ENCODE measurements at regions not wholly inside any gene's neighbourhood (a gene's known extent, or its start where the extent isn't known, plus 50 kb on each side); places are given as distances from the start of the nearest gene placed in this dataset.

DNA sequence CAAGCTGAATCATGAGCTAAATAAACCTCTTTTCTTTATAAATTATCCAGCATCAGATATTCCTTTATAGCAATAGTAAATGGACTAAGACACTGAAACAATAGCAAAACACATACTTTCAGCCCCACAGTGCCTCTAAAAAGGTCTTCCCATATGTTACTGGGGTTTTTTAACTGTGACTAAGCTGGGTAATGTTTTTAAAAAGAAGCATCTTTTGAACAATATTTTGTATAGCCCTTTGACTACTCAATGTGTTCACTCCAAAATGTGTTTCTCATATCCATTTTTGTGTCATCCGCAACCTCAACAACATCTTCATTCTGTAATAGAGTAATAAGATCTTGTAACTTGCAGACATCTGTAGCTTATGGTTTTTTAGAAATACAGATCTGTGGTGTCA lies 218.7 kb upstream of the S100G start:
- CTCF ChIA-PET: interaction anchor here (1.7 kb wide), 1 partner anchor 13 kb away, joined by 6 read pairs; no protein-coding TSS in a partner anchor
- POLR2A ChIA-PET: no interaction called here
- no peak overlapping the region for H3K27ac Mint-ChIP-seq
- no peaks in the 10 kb centered on the region for H3K27me3 Mint-ChIP-seq
- DNase-seq: no peak
- H3K4me3 Mint-ChIP-seq: no peak overlapping the region
- peaks cover 8% of the 10 kb centered on the region for H3K4me1 Mint-ChIP-seq (ENCODE audit: low read depth)
- H3K9me3 Mint-ChIP-seq: no peaks in the 10 kb centered on the region
- no peaks in the 10 kb centered on the region for H3K36me3 Mint-ChIP-seq
- intact Hi-C loops (cut with micrococcal nuclease): no loop called here

DNA sequence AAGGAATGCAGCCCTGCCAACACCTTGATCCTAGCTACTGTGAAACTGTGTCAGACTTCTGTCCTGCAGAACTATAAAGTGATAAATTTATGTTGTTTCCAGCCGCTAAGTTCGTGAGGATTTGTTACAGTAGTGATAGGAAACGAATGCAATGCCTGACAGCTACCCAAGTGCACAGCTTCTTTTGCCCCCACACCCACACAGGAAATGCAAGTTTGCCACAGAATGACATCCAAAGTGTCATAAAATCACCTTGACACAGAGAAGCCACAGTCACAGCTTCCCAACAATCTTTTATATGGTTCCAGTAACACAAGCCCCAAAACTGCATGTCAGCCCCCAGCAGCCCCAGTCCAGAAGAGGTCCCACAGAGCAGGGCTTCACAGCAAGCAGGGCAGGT lies 216.9 kb upstream of the S100G start:
- peaks cover 8% of the 10 kb centered on the region for H3K4me1 Mint-ChIP-seq (ENCODE audit: low read depth)
- H3K9me3 Mint-ChIP-seq: no peaks in the 10 kb centered on the region
- ChIA-PET POLR2A (no interaction called here), CTCF (no interaction called here)
- H3K36me3 Mint-ChIP-seq: no peaks in the 10 kb centered on the region
- intact Hi-C loops (cut with micrococcal nuclease): no loop called here
- H3K4me3 Mint-ChIP-seq: peak overlapping the region; percentile 16
- no peaks in the 10 kb centered on the region for H3K27me3 Mint-ChIP-seq
- DNase-seq: peak; percentile 22
- no peak overlapping the region for H3K27ac Mint-ChIP-seq

- ChIA-PET POLR2A (no interaction called here), CTCF (interaction anchor here (0.9 to 2.4 kb wide), 4 partner anchors 10 to 261 kb away, joined by 3 to 13 read pairs (median 10); no protein-coding TSS in a partner anchor)
- DNase-seq: no peak
- H3K4me1 Mint-ChIP-seq (ENCODE audit: low read depth): peaks cover 8% of the 10 kb centered on the region
- intact Hi-C loops (cut with micrococcal nuclease): loop anchor here (5.0 kb wide), 1 partner anchor 748 kb away; no protein-coding TSS in a partner anchor
- no peaks in the 10 kb centered on the region for H3K27me3 Mint-ChIP-seq
- no peaks in the 10 kb centered on the region for H3K9me3 Mint-ChIP-seq
- no peaks in the 10 kb centered on the region for H3K36me3 Mint-ChIP-seq
- H3K27ac Mint-ChIP-seq: no peak overlapping the region
- H3K4me3 Mint-ChIP-seq: no peak overlapping the region
Observed at GRCh38 chrX:16435399-16435986, 214.5 kb upstream of the S100G start.

GRCh38 chrX:16436348-16437188 lies 213.4 kb upstream of the S100G start:
- Mint-ChIP-seq H3K36me3 (no peaks in the 10 kb centered on the region), H3K4me3 (no peak overlapping the region), H3K4me1 (ENCODE audit: low read depth) (peaks cover 8% of the 10 kb centered on the region), H3K27me3 (no peaks in the 10 kb centered on the region), H3K27ac (no peak overlapping the region), H3K9me3 (no peaks in the 10 kb centered on the region)
- DNase-seq: peak; percentile 74
- ChIA-PET CTCF (interaction anchor here (0.6 to 2.4 kb wide), 18 partner anchors 8 to 752 kb away, joined by 3 to 13 read pairs (median 3); partner anchors contain the start of gene S100G), POLR2A (no interaction called here)
- intact Hi-C loops (cut with micrococcal nuclease): loop anchor here (2.0 to 5.0 kb wide), 3 partner anchors 234 to 749 kb away; no protein-coding TSS in a partner anchor

DNA sequence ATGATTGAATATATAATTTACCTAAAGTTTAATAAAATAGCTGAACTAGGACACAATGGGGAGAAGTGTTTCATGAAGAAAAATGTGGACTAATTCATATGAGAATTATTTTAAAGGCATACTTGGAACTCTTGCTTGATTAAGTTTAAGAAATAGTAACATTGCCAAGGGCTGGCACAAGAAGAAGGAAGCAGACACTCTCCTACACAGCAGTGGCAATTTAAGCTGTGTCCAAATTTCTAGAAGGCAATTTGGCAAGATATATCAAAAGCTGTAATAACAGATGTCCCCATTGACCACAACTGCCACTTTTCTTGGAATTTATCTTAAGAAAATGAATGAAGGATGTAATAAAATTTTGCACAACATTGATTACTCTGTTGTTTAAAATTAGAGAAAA lies 209.5 kb upstream of the S100G start:
- no peaks in the 10 kb centered on the region for H3K9me3 Mint-ChIP-seq
- no peak overlapping the region for H3K4me3 Mint-ChIP-seq
- no peak overlapping the region for H3K27ac Mint-ChIP-seq
- ChIA-PET POLR2A (no interaction called here), CTCF (no interaction called here)
- no peaks in the 10 kb centered on the region for H3K36me3 Mint-ChIP-seq
- H3K27me3 Mint-ChIP-seq: no peaks in the 10 kb centered on the region
- H3K4me1 Mint-ChIP-seq (ENCODE audit: low read depth): no peaks in the 10 kb centered on the region
- DNase-seq: no peak
- intact Hi-C loops (cut with micrococcal nuclease): loop anchor here (10.0 kb wide), 1 partner anchor 676 kb away; no protein-coding TSS in a partner anchor

- Mint-ChIP-seq H3K4me1 (ENCODE audit: low read depth) (peaks cover 6% of the 10 kb centered on the region), H3K9me3 (no peaks in the 10 kb centered on the region), H3K27me3 (no peaks in the 10 kb centered on the region), H3K36me3 (no peaks in the 10 kb centered on the region), H3K27ac (no peak overlapping the region), H3K4me3 (no peak overlapping the region)
- intact Hi-C loops (cut with micrococcal nuclease): loop anchor here (2.0 to 10.0 kb wide), 2 partner anchors 250 to 680 kb away; no protein-coding TSS in a partner anchor
- ChIA-PET CTCF (interaction anchor here (0.9 to 1.7 kb wide), 8 partner anchors 8 to 229 kb away, joined by 3 to 13 read pairs (median 4); no protein-coding TSS in a partner anchor), POLR2A (no interaction called here)
- no peak for DNase-seq
Observed at GRCh38 chrX:16444353-16444752, 205.6 kb upstream of the S100G start.

DNA sequence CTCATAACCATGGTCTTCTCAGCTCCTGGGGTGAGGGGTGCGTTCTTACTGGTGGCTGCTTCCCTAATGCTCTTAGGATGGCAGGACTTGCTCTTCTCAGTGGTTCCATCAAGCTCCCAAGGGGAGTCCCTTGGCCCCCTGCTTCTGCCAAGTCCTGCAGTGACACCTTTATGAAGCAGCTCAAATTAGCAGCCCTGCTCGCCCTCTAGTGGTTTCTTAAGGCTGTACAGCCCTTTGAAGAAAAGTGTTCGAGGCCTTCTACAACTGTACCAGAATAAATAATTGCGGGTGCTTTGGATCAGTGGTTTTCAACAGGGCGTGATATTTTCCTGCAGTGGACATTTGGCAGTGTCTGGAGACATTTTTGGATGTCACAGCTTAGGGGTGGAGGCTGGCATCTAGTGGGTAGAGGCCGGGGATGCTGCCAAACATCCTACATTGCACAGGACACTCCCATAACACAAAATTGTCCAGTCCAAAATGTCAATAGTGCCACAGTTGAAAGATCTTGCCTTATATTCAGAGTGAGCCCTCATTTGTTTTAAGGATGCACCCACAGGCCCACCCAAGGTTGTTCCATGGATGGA lies 204.7 kb upstream of the S100G start:
- ChIA-PET CTCF (interaction anchor here (0.7 to 1.7 kb wide), 10 partner anchors 9 to 251 kb away, joined by 3 to 13 read pairs (median 4); no protein-coding TSS in a partner anchor), POLR2A (no interaction called here)
- no peak overlapping the region for H3K4me3 Mint-ChIP-seq
- no peaks in the 10 kb centered on the region for H3K27me3 Mint-ChIP-seq
- H3K4me1 Mint-ChIP-seq (ENCODE audit: low read depth): peaks cover 6% of the 10 kb centered on the region
- intact Hi-C loops (cut with micrococcal nuclease): loop anchor here (2.0 to 10.0 kb wide), 2 partner anchors 250 to 680 kb away; no protein-coding TSS in a partner anchor
- peak; percentile 48 for DNase-seq
- no peak overlapping the region for H3K27ac Mint-ChIP-seq
- no peaks in the 10 kb centered on the region for H3K36me3 Mint-ChIP-seq
- no peaks in the 10 kb centered on the region for H3K9me3 Mint-ChIP-seq

GRCh38 chrX:16451334-16451733 lies 198.6 kb upstream of the S100G start:
- CTCF ChIA-PET: no interaction called here
- intact Hi-C loops (cut with micrococcal nuclease): no loop called here
- no peaks in the 10 kb centered on the region for H3K36me3 Mint-ChIP-seq
- no peaks in the 10 kb centered on the region for H3K27me3 Mint-ChIP-seq
- peaks cover 6% of the 10 kb centered on the region for H3K4me1 Mint-ChIP-seq (ENCODE audit: low read depth)
- H3K9me3 Mint-ChIP-seq: no peaks in the 10 kb centered on the region
- no peak for DNase-seq
- no peak overlapping the region for H3K27ac Mint-ChIP-seq
- no peak overlapping the region for H3K4me3 Mint-ChIP-seq
- POLR2A ChIA-PET: no interaction called here

DNA sequence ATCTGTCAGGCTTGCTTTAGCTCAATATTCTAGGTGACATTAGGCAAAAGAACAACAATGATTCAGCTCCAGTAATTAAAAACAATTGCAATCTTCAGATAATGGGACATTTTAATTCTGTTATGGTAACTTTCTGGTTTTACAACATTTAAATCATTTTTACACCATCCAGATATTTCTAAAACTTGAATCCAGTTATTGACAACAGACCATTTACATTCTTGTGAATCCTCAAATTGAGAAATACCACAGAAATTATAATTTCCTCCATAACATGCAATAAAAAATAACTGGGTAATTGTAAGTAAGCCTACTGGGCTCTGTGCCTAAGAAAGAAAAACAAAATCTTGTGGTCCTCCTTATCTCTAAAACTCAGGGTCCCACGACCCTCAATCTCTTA lies 195.0 kb upstream of the S100G start:
- H3K9me3 Mint-ChIP-seq: no peaks in the 10 kb centered on the region
- H3K4me1 Mint-ChIP-seq (ENCODE audit: low read depth): no peaks in the 10 kb centered on the region
- H3K4me3 Mint-ChIP-seq: no peak overlapping the region
- H3K36me3 Mint-ChIP-seq: no peaks in the 10 kb centered on the region
- no peaks in the 10 kb centered on the region for H3K27me3 Mint-ChIP-seq
- ChIA-PET POLR2A (no interaction called here), CTCF (interaction anchor here (1.0 kb wide), 1 partner anchor 10 kb away, joined by 3 read pairs; no protein-coding TSS in a partner anchor)
- H3K27ac Mint-ChIP-seq: no peak overlapping the region
- intact Hi-C loops (cut with micrococcal nuclease): no loop called here
- no peak for DNase-seq

GRCh38 chrX:16457239-16457638 lies 192.7 kb upstream of the S100G start:
- H3K27ac Mint-ChIP-seq: no peak overlapping the region
- H3K4me1 Mint-ChIP-seq (ENCODE audit: low read depth): no peaks in the 10 kb centered on the region
- ChIA-PET POLR2A (no interaction called here), CTCF (no interaction called here)
- no peaks in the 10 kb centered on the region for H3K9me3 Mint-ChIP-seq
- no peak for DNase-seq
- intact Hi-C loops (cut with micrococcal nuclease): no loop called here
- H3K36me3 Mint-ChIP-seq: no peaks in the 10 kb centered on the region
- H3K4me3 Mint-ChIP-seq: no peak overlapping the region
- no peaks in the 10 kb centered on the region for H3K27me3 Mint-ChIP-seq

DNA sequence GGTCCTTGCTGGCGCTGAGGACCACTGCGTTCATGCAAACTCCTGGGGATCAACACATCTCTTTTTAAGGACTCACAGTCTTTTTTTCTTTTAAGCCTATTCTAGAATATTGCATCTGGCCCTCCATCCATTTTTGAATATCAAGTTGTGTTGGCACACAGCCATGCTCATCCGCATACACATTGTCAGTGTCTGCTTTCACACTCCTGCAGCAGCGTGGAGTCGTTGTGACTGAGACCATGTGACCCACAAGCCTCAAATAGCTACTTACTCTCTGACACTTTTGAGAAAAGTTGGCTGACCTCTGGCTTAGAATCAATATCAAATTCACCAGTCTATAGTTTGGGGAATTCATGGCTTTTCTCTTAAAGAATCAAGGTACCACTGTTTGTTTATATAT lies 191.8 kb upstream of the S100G start:
- ChIA-PET CTCF (no interaction called here), POLR2A (no interaction called here)
- no peaks in the 10 kb centered on the region for H3K9me3 Mint-ChIP-seq

GRCh38 chrX:16459008-16459407 lies 190.9 kb upstream of the S100G start:
- intact Hi-C loops (cut with micrococcal nuclease): no loop called here
- ChIA-PET POLR2A (no interaction called here), CTCF (no interaction called here)
- DNase-seq: no peak
- no peaks in the 10 kb centered on the region for H3K9me3 Mint-ChIP-seq
- H3K27ac Mint-ChIP-seq: no peak overlapping the region
- no peaks in the 10 kb centered on the region for H3K4me1 Mint-ChIP-seq (ENCODE audit: low read depth)
- no peaks in the 10 kb centered on the region for H3K36me3 Mint-ChIP-seq
- H3K27me3 Mint-ChIP-seq: no peaks in the 10 kb centered on the region
- H3K4me3 Mint-ChIP-seq: no peak overlapping the region

More for the DNA sequence above, 191.8 kb upstream of the S100G start:
- Mint-ChIP-seq H3K27me3 (no peaks in the 10 kb centered on the region), H3K36me3 (no peaks in the 10 kb centered on the region), H3K4me1 (ENCODE audit: low read depth) (no peaks in the 10 kb centered on the region), H3K27ac (no peak overlapping the region), H3K4me3 (no peak overlapping the region)
- intact Hi-C loops (cut with micrococcal nuclease): no loop called here
- no peak for DNase-seq
